ENCODE measurements at regions not wholly inside any gene's neighbourhood (a gene's known extent, or its start where the extent isn't known, plus 50 kb on each side); places are given as distances from the start of the nearest gene placed in this dataset.

- Histone ChIP-seq H3K27ac (replicated peaks) (no peak overlapping the region), H3K9me3 (replicated peaks) (no peaks in the 10 kb centered on the region), H3K36me3 (no peaks in the 10 kb centered on the region), H3K4me1 (no peaks in the 10 kb centered on the region), H3K4me3 (no peak overlapping the region), H3K27me3 (ENCODE audit: low read depth) (no peaks in the 10 kb centered on the region)
- intact Hi-C loops (cut with micrococcal nuclease): loop anchor here (5.0 kb wide), 1 partner anchor 677 kb away; no protein-coding TSS in a partner anchor
- peak; percentile 64 for TF ChIP-seq CTCF (IDR thresholded peaks at IDR 0.05; ENCODE audit: borderline replicate concordance)
- no peak for DNase-seq
Measured at GRCh38 chr9:31119890-31120454, 1264.5 kb upstream of the ACO1 start.

- TF ChIP-seq CTCF (IDR thresholded peaks at IDR 0.05; ENCODE audit: borderline replicate concordance): no peak
- no peaks in the 10 kb centered on the region for H3K27me3 ChIP-seq (ENCODE audit: low read depth)
- no peak overlapping the region for H3K27ac ChIP-seq (replicated peaks)
- H3K36me3 ChIP-seq: no peaks in the 10 kb centered on the region
- H3K4me1 ChIP-seq: no peaks in the 10 kb centered on the region
- intact Hi-C loops (cut with micrococcal nuclease): no loop called here
- H3K9me3 ChIP-seq (replicated peaks): no peaks in the 10 kb centered on the region
- DNase-seq: no peak
- H3K4me3 ChIP-seq: no peak overlapping the region
Measured at GRCh38 chr9:31124389-31124788, 1260.1 kb upstream of the ACO1 start.

- intact Hi-C loops (cut with micrococcal nuclease): no loop called here
- H3K4me3 ChIP-seq: no peak overlapping the region
- H3K4me1 ChIP-seq: no peaks in the 10 kb centered on the region
- peaks cover 9% of the 10 kb centered on the region for H3K9me3 ChIP-seq (replicated peaks)
- no peaks in the 10 kb centered on the region for H3K27me3 ChIP-seq (ENCODE audit: low read depth)
- DNase-seq: no peak
- H3K27ac ChIP-seq (replicated peaks): no peak overlapping the region
- H3K36me3 ChIP-seq: no peaks in the 10 kb centered on the region
- no peak for TF ChIP-seq CTCF (IDR thresholded peaks at IDR 0.05; ENCODE audit: borderline replicate concordance)
Measured at GRCh38 chr9:31135567-31135966, 1248.9 kb upstream of the ACO1 start.

GRCh38 chr9:31136524-31136923 lies 1247.9 kb upstream of the ACO1 start:
- Histone ChIP-seq H3K9me3 (replicated peaks) (peaks cover under 1% of the 10 kb centered on the region), H3K36me3 (no peaks in the 10 kb centered on the region), H3K27ac (replicated peaks) (no peak overlapping the region), H3K4me3 (no peak overlapping the region), H3K27me3 (ENCODE audit: low read depth) (no peaks in the 10 kb centered on the region), H3K4me1 (no peaks in the 10 kb centered on the region)
- no peak for DNase-seq
- TF ChIP-seq CTCF (IDR thresholded peaks at IDR 0.05; ENCODE audit: borderline replicate concordance): no peak
- intact Hi-C loops (cut with micrococcal nuclease): no loop called here

GRCh38 chr9:31137176-31138160 lies 1247.0 kb upstream of the ACO1 start:
- H3K4me1 ChIP-seq: no peaks in the 10 kb centered on the region
- H3K27me3 ChIP-seq (ENCODE audit: low read depth): no peaks in the 10 kb centered on the region
- no peak for TF ChIP-seq CTCF (IDR thresholded peaks at IDR 0.05; ENCODE audit: borderline replicate concordance)
- no peak for DNase-seq
- intact Hi-C loops (cut with micrococcal nuclease): no loop called here
- H3K9me3 ChIP-seq (replicated peaks): no peaks in the 10 kb centered on the region
- no peak overlapping the region for H3K27ac ChIP-seq (replicated peaks)
- no peaks in the 10 kb centered on the region for H3K36me3 ChIP-seq
- no peak overlapping the region for H3K4me3 ChIP-seq

Measured in left ventricle myocardium inferior (tissue), 1 donor.